SKM-1 (cell line): ENCODE measurements at regions not wholly inside any gene's neighbourhood (a gene's known extent, or its start where the extent isn't known, plus 50 kb on each side); places are given as distances from the start of the nearest gene placed in this dataset.

ENCODE experiments used
- DNase-seq: peaks from one replicate; lab custom pipeline; 2025; ENCODE audit not compliant: unreplicated experiment; lab: John Stamatoyannopoulos, UW

GRCh38 chr12:60842181-60842580, 1246.4 kb downstream of the SLC16A7 start:
- no peak for DNase-seq

GRCh38 chr12:60844101-60844500, 1248.3 kb downstream of the SLC16A7 start:
- DNase-seq, result no peak

DNA sequence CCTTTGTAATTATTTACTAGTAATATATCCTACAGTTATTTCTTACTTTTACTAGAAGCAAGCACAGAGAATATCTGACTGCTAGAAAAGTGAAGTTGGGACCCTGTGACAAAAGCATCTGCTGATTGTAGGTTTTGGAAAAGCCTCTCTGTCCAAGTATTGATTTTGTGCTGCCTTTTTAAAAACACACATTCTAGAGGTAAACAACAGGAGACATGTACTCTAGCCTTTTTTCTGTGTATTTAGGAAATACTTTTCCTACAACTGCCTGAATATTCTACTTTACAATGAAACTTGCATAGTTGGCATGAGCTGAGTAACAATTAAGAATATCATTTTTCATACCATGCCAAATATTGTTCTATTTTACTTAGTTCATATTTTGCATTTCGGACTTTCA, 1249.0 kb downstream of the SLC16A7 start:
- no peak for DNase-seq

GRCh38 chr12:60845696-60846095, 1249.9 kb downstream of the SLC16A7 start:
- DNase-seq, result no peak

- no peak for DNase-seq
These were observed 1251.5 kb downstream of the SLC16A7 start for GRCh38 chr12:60847281-60847680.

- DNase-seq, result no peak
These were observed 1253.9 kb downstream of the SLC16A7 start for GRCh38 chr12:60849723-60850122.

DNA sequence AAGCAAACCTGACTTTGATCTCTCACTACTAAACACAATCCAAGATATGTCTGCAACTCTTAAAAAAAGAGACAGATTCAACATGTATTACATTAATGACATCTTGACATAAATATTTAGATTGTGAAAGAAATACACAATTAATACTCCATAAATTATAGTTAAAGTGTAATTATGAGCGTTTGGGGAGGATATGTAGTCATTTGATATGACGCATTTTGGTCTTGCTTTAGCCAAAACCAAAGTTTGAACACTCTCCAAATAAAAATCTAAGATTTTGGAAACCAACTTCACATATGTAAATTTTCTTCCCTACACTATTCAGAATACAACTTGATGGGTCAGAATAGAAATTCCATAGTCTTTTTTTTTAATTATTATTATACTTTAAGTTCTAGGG, 1257.6 kb downstream of the SLC16A7 start:
- no peak for DNase-seq

DNA sequence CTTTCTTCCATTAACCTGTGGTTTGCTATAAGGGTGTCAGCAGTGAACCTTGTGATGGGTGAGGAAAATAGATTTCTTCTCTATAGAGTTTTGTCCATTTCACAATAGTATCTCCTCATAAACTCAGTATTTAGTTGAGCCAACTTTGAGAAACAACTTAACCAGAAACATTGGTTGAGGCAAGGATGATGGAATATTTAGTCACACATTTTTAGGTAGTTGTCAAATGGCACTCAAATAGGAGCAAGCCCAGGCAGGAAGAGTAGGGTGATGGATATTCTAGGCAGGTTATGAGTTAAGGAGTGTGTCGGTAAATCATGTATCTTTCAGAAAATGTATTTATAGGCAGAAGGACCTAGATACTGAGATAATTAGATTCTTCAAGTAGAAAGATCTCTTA, 1267.6 kb downstream of the SLC16A7 start:
- no peak for DNase-seq

DNA sequence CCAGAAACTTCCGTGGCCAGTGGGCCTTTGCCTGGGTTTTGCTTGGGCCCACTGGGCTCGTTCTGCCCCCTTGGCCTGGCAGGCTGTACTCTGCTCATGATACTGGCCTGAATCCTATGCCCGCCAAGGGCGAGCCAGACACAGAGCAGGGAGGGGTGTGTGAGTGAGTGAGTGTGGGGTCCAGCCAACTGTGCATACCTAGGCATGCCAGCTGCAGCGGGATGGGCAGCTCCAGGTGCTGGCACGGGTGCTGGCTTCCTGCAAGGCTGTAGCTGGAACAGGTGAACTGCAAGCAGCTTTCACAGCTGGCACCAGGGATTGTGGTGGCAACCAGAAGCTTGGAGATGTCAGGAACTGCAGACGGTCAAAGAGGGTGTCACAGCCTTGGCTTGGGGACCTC, 1276.4 kb downstream of the SLC16A7 start:
- no peak for DNase-seq

DNA sequence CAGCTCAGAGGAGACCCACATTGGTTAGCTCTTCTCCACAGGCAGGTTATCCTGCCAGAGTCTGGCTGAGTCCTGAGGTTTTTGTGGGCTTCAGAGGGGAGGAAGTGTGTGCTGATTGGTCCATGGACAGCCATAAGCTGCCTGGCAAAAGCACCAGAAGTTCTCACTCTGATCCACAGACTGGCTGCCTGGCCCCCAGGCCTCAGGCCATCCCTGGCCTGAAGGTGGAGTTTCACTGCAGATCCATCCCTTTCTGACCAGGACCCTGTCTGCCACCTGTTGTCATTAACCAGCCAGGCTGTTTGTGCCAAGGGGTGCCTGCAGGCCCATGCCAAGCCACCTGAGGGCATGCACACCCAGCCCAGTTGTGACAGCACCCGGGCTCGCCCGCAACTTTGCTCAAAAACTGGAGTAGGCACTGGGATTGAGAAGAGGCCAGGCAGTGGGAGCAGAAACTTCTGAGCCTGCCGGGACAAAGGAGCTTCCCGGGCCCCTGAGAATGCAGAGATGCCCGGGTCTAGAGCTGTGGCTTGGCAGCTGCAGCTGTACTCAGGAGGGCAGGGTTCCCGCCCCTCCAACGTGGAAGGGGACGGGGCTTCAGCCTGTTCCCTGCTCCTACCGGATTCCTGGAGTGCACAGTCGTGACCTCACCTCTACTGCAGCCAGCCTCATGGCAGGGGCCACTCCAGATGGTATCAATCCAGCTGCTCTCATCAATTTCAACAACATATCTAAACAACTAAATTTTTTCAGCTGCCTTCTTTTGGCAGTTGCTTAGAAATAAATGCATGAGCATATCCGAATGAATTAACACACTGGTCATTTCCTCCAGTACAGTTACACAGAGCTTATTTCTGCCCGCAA, 1277.3 kb downstream of the SLC16A7 start:
- DNase-seq, result no peak

- no peak for DNase-seq
These were observed 1278.3 kb downstream of the SLC16A7 start for GRCh38 chr12:60874091-60874490.

DNA sequence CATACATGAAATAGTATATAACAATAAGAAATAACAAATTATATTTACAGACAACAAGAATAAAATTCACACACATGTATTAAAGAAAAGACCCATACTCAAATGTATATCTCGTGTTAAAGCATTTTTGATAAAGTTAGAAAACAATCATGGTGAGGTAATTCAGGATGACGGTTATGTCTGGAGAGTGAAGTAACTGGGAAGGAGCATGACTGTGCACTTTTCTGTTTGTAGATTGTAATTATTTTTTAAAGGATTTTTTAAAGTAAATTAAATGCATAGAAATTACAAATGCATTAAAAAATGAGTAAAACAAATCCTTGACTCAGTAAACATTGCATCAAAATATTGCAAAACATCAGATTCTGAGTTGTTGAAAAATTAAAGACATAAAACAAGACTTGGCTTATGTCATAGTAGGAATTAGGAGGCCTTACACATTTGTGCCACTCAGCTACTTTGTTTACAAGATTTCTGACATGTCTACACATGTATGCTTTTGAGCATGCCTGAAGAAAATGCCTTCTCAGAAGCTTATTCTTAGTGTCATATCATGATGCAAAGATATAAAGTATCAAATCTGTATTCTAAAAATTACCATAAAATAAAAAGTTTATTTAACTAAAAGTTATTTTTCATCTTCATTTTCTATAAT, 1325.1 kb downstream of the SLC16A7 start:
- DNase-seq, result no peak

- DNase-seq, result no peak
These were observed 1325.7 kb downstream of the SLC16A7 start for GRCh38 chr12:60921541-60921940.

DNA sequence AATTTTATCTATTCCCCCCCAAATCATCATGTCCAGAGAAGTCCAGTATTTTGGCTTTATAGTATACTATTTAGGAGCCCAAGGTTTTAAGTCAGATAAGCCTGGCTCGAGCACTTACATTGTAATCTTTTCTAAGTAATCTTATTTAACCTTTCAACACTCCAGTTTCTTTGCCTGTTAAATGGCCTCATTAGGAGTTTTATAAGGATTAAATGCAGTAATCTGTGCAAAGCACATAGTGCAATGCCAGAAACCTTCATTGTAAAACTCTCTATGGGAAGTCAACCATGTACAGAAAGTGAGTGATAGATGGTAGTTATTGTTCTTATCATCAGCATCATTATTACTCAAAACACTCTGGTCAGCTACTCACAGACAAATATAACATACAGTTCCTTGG, 1330.4 kb downstream of the SLC16A7 start:
- DNase-seq, result no peak

DNA sequence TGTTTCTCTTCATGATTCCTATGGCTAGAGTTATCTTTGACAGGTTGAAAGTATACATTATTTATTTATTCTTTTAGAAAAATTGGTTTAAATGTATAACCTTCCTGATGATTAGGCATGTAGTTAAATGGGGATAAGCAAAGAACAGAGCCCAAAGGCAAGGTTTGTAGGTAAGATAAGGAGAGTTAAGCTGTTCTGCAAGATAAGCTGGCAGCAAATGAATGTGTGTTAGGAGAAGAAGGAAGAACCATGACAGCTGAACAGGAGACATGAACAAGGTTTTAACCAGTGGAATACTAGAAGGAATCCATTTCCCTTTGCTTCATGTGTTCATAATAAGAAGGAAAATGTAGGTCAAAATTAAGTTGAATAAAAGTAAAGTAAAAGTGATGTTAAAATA, 1330.1 kb upstream of the USP15 start:
- DNase-seq, result no peak

- no peak for DNase-seq
These were observed 1324.0 kb upstream of the USP15 start for GRCh38 chr12:60935981-60936761.

- DNase-seq, result no peak
These were observed 1312.7 kb upstream of the USP15 start for GRCh38 chr12:60947533-60947932.

- no peak for DNase-seq
These were observed 1293.1 kb upstream of the USP15 start for GRCh38 chr12:60967128-60967527.

GRCh38 chr12:60977966-60978365, 1282.2 kb upstream of the USP15 start:
- DNase-seq, result no peak

- DNase-seq, result no peak
These were observed 1279.6 kb upstream of the USP15 start for GRCh38 chr12:60980558-60980957.

- DNase-seq, result no peak
These were observed 1278.7 kb upstream of the USP15 start for GRCh38 chr12:60981473-60981872.

DNA sequence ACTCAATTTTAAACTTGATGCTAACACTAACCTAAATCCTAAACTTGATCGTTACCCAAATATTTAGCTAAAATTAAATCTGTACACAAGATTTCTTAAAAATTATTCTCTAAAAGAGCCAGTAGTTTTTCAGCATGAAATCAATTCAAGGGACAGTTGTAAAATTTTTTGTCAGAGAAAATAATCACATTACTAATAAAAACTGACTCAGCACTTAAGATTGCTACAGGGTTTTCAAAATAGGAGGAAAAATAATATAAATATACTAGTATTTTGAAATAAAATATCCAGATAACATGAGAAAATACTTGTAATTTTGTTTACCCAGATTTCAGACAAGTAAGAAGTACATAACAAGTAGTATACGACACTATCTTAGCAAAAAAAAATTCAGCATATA, 1268.1 kb upstream of the USP15 start:
- DNase-seq, result no peak
